MM.1S (cell line): ENCODE measurements at regions not wholly inside any gene's neighbourhood (a gene's known extent, or its start where the extent isn't known, plus 50 kb on each side); places are given as distances from the start of the nearest gene placed in this dataset.

Experiments
- EZH2 ChIP-seq: fragments of 300-600 bp; sonication (generic); optimal IDR thresholded peaks from 2 replicates; pipeline ENCODE3; 2017; ENCODE audit warnings: low read depth, mild to moderate bottlenecking, antibody characterized with exemption, low read length, mixed read lengths
- EZH2phosphoT487 ChIP-seq: fragments of 300-600 bp; sonication (generic); IDR thresholded peaks from 2 replicates; pipeline ENCODE4 v1.6.1; 2018; ENCODE audit warnings: antibody characterized with exemption, low read length
- TF ChIP-seq, protein P1 (sequence below): fragments of 300-600 bp; sonication (generic); IDR thresholded peaks from 2 replicates; pipeline ENCODE4 v1.5.1; 2016; ENCODE audit warnings: antibody characterized with exemption, low read length, mixed read lengths

GRCh38 chr18:11366410-11366809, 217.0 kb upstream of the PIEZO2 start:
- TF ChIP-seq, protein P1, sequence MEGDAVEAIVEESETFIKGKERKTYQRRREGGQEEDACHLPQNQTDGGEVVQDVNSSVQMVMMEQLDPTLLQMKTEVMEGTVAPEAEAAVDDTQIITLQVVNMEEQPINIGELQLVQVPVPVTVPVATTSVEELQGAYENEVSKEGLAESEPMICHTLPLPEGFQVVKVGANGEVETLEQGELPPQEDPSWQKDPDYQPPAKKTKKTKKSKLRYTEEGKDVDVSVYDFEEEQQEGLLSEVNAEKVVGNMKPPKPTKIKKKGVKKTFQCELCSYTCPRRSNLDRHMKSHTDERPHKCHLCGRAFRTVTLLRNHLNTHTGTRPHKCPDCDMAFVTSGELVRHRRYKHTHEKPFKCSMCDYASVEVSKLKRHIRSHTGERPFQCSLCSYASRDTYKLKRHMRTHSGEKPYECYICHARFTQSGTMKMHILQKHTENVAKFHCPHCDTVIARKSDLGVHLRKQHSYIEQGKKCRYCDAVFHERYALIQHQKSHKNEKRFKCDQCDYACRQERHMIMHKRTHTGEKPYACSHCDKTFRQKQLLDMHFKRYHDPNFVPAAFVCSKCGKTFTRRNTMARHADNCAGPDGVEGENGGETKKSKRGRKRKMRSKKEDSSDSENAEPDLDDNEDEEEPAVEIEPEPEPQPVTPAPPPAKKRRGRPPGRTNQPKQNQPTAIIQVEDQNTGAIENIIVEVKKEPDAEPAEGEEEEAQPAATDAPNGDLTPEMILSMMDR, result no peak
- no peak for TF ChIP-seq EZH2phosphoT487
- no peak for TF ChIP-seq EZH2
